GM12892 (cell line): ENCODE measurements at regions not wholly inside any gene's neighbourhood (a gene's known extent, or its start where the extent isn't known, plus 50 kb on each side); places are given as distances from the start of the nearest gene placed in this dataset.

ENCODE experiments used
- POLR2A ChIP-seq: IDR thresholded peaks from 2 replicates; pipeline ENCODE4 v1.6.1; 2011; ENCODE audit warnings: low read depth, low read length, control low read depth
- POLR2AphosphoS5 ChIP-seq: IDR thresholded peaks from 2 replicates; pipeline ENCODE4 v1.6.1; 2011; ENCODE audit warnings: low read depth, low read length, control low read depth

GRCh38 chr4:83890816-83891215 lies 354.9 kb downstream of the GPAT3 start:
- TF ChIP-seq POLR2A (no peak), POLR2AphosphoS5 (no peak)
